Spleen (tissue), 7 donors: ENCODE measurements at regions not wholly inside any gene's neighbourhood (a gene's known extent, or its start where the extent isn't known, plus 50 kb on each side); places are given as distances from the start of the nearest gene placed in this dataset.

Experiments
- POLR2AphosphoS5 ChIP-seq, 3 donors: sonication (generic); formaldehyde crosslinking; IDR thresholded peaks; one replicate each; pipeline ENCODE4 v1.5.1; 2017; ENCODE audit warnings: antibody characterized with exemption in 3 of 3
- TF ChIP-seq, protein P1 (sequence below), 11 experiments: fragments of 200-600 bp in 7 of 11; fragments of 450-650 bp in 4 of 11; sonication (generic) in 4 of 11; IDR thresholded peaks in 8 of 11; conservative IDR thresholded peaks in 3 of 11; 1 replicate in 7 of 11; 2 replicates in 4 of 11; pipeline versions ENCODE4 v1.4.0 to v1.8.0; 2016 to 2021; ENCODE audit warnings: antibody characterized with exemption in 11 of 11, inconsistent platforms in 4 of 11, mild to moderate bottlenecking in 1 of 11
- donor health status: DM: no; HTN: no; CAD: no; lungs with moderate emphysema.
- donor health status: DM: no; HTN: no; CAD: no.
- donor health status: DM: no; HTN: no; CAD: no.

DNA sequence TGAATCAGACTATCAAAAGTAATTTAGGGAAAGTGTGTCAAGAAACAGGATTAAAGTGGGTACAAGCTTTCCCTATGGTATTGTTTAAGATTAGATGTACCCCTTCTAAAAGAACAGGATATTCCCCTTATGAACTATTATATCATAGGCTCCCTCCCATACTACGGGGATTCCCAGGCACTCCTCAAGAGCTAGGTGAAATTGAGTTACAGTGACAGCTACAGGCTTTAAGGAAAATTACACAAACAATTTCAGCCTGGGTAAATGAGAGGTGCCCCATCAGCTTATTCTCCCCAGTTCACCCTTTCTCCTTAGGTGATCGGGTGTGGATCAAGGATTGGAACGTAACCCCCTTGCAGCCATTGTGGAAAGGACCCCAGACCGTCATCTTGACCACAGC is 240.8 kb upstream of the CNTN6 start:
- TF ChIP-seq, protein P1, sequence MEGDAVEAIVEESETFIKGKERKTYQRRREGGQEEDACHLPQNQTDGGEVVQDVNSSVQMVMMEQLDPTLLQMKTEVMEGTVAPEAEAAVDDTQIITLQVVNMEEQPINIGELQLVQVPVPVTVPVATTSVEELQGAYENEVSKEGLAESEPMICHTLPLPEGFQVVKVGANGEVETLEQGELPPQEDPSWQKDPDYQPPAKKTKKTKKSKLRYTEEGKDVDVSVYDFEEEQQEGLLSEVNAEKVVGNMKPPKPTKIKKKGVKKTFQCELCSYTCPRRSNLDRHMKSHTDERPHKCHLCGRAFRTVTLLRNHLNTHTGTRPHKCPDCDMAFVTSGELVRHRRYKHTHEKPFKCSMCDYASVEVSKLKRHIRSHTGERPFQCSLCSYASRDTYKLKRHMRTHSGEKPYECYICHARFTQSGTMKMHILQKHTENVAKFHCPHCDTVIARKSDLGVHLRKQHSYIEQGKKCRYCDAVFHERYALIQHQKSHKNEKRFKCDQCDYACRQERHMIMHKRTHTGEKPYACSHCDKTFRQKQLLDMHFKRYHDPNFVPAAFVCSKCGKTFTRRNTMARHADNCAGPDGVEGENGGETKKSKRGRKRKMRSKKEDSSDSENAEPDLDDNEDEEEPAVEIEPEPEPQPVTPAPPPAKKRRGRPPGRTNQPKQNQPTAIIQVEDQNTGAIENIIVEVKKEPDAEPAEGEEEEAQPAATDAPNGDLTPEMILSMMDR (IDR thresholded peaks at IDR 0.05 in 8 of 11, conservative IDR thresholded peaks at IDR 0.05 in 3 of 11), result no peak
- TF ChIP-seq POLR2AphosphoS5 (IDR thresholded peaks at IDR 0.05), result no peak
